GM12878 (cell line): ENCODE measurements at regions not wholly inside any gene's neighbourhood (a gene's known extent, or its start where the extent isn't known, plus 50 kb on each side); places are given as distances from the start of the nearest gene placed in this dataset.

ENCODE experiments used
- ATAC-seq: fragments of 200-7000 bp; cut with Tn5 transposase; 3 replicates; pipeline ENCODE4 v1.9.1; 2020; ENCODE audit warnings: mild to moderate bottlenecking, moderate library complexity
- BruUV-seq: library from RNA; stranded (reverse); fragments of 400-500 nt; replicated peaks from 2 replicates; lab custom pipeline; 2021; lab: Mats Ljungman, UMichigan
- CTCF ChIA-PET: fragments of 300-600 bp; sonication (Branson Sonifier 250); formaldehyde crosslinking; extraction: SDS; loops from one replicate; lab custom pipeline; 2021; ENCODE audit warnings: inconsistent platforms; lab: Yijun Ruan, JAX
- POLR2A ChIA-PET: fragments of 350-600 bp; formaldehyde crosslinking; extraction: SDS; loops from one replicate; lab custom pipeline; 2021; ENCODE audit warnings: inconsistent platforms; lab: Charles Lee
- RAD21 ChIA-PET: fragments of 300-600 bp; sonication (Branson Sonifier 250); formaldehyde crosslinking; loops from one replicate; lab custom pipeline; 2023; ENCODE audit warnings: antibody characterized with exemption; ENCODE audit not compliant: unreplicated experiment; lab: Charles Lee
- SMC1A ChIA-PET: fragments of 300-600 bp; sonication (Branson Sonifier 250); formaldehyde crosslinking; loops from one replicate; lab custom pipeline; 2023; ENCODE audit not compliant: unreplicated experiment, uncharacterized antibody; lab: Charles Lee
- DNase-seq: peaks from one replicate; pipeline ENCODE4 v3.0.0-alpha.2; 2011; ENCODE audit warnings: low read depth, low spot score
- FAIRE-seq: peaks from 3 replicates; lab custom pipeline; 2011; peaks lifted over from hg19 to GRCh38; lab: Jason Lieb, UNC
- H2AFZ ChIP-seq: 2 replicates; pipeline ENCODE4 v1.6.0; 2011; ENCODE audit warnings: low read depth, low read length, control low read depth; ENCODE audit not compliant: control insufficient read depth
- H3K27ac ChIP-seq: 2 replicates; pipeline ENCODE4 v1.5.1; 2011; ENCODE audit warnings: control low read depth; ENCODE audit not compliant: control insufficient read depth, insufficient read depth
- H3K27me3 ChIP-seq, 2 experiments: replicated peaks in 1 of 2; 2 replicates each; pipeline versions ENCODE4 v1.6.0 to v1.6.1; 2011; ENCODE audit warnings: low read length in 1 of 2; ENCODE audit not compliant: control insufficient read depth in 2 of 2, insufficient read depth in 2 of 2
- H3K36me3 ChIP-seq, 2 experiments: 2 replicates each; pipeline ENCODE4 v1.5.1; 2011; ENCODE audit warnings: low read length in 1 of 2; ENCODE audit not compliant: control insufficient read depth in 2 of 2, insufficient read depth in 2 of 2
- H3K4me1 ChIP-seq: 2 replicates; pipeline ENCODE4 v1.6.1; 2011; ENCODE audit warnings: mild to moderate bottlenecking, low read length, moderate library complexity, mixed read lengths; ENCODE audit not compliant: control insufficient read depth, insufficient read depth
- H3K4me2 ChIP-seq: 2 replicates; pipeline ENCODE4 v1.6.0; 2011; ENCODE audit warnings: control low read depth; ENCODE audit not compliant: control insufficient read depth, insufficient read depth
- H3K4me3 ChIP-seq: fragments of 200-600 bp; sonication (generic); 2 replicates; pipeline ENCODE4 v1.5.1; 2016
- H3K79me2 ChIP-seq: 2 replicates; pipeline ENCODE4 v1.6.0; 2011; ENCODE audit warnings: low read length; ENCODE audit not compliant: control insufficient read depth, insufficient read depth
- H3K9ac ChIP-seq: 2 replicates; pipeline ENCODE4 v1.8.0; 2011; ENCODE audit warnings: low read length, control low read depth, mixed read lengths; ENCODE audit not compliant: control insufficient read depth, insufficient read depth
- H3K9me3 ChIP-seq: replicated peaks from 3 replicates; pipeline ENCODE4 v1.5.1; 2011; ENCODE audit warnings: mild to moderate bottlenecking, low read length; ENCODE audit not compliant: control insufficient read depth, insufficient read depth
- H4K20me1 ChIP-seq: 2 replicates; pipeline ENCODE4 v1.6.0; 2011; ENCODE audit not compliant: control insufficient read depth, insufficient read depth
- BCL11A ChIP-seq: IDR thresholded peaks from 2 replicates; pipeline ENCODE4 v1.6.1; 2011; ENCODE audit warnings: low read depth, low read length
- BHLHE40 ChIP-seq, 2 experiments: fragments of 450-650 bp in 1 of 2; IDR thresholded peaks; 2 replicates each; pipeline ENCODE4 v1.6.1; 2011 to 2017; ENCODE audit warnings: low read depth in 2 of 2, borderline replicate concordance in 1 of 2, improper control_type of control experiment in 1 of 2, low read length in 1 of 2, mild to moderate bottlenecking in 1 of 2
- CBX3 ChIP-seq: fragments of 200-600 bp; sonication (generic); IDR thresholded peaks from 2 replicates; pipeline ENCODE4 v1.6.1; 2016; ENCODE audit warnings: low read depth, borderline replicate concordance
- CHD2 ChIP-seq: IDR thresholded peaks from 2 replicates; pipeline ENCODE4 v1.6.1; 2011; ENCODE audit warnings: low read depth, low read length, improper control_type of control experiment, borderline replicate concordance
- EP300 ChIP-seq, 2 experiments: fragments of 150-350 bp in 1 of 2; IDR thresholded peaks; 2 replicates each; pipeline ENCODE4 v1.6.1; 2011 to 2012; ENCODE audit warnings: low read depth in 2 of 2, low read length in 2 of 2, borderline replicate concordance in 1 of 2, improper control_type of control experiment in 1 of 2, inconsistent platforms in 1 of 2; ENCODE audit not compliant: control insufficient read depth in 1 of 2
- MYB ChIP-seq: fragments of 150-350 bp; IDR thresholded peaks from 2 replicates; pipeline ENCODE4 v1.6.1; 2014; ENCODE audit warnings: mild to moderate bottlenecking, low read depth, low read length, borderline replicate concordance
- NBN ChIP-seq: fragments of 450-650 bp; IDR thresholded peaks from 2 replicates; pipeline ENCODE4 v1.6.1; 2016
- POLR2AphosphoS2 ChIP-seq: IDR thresholded peaks from 2 replicates; pipeline ENCODE4 v1.6.1; 2011; ENCODE audit warnings: low read depth, mild to moderate bottlenecking, low read length, improper control_type of control experiment, moderate library complexity
- RAD51 ChIP-seq: fragments of 450-650 bp; IDR thresholded peaks from 2 replicates; pipeline ENCODE4 v1.6.1; 2016; ENCODE audit warnings: moderate library complexity, mild to moderate bottlenecking, inconsistent platforms
- RB1 ChIP-seq: fragments of 450-650 bp; formaldehyde crosslinking; IDR thresholded peaks from 2 replicates; pipeline ENCODE4 v1.6.1; 2017; ENCODE audit warnings: mild to moderate bottlenecking, borderline replicate concordance
- WGBS: methylation state at CpG from one replicate; pipeline ENCODE4 v1.1.6; 2016; ENCODE audit warnings: low lambda C conversion rate; ENCODE audit not compliant: insufficient replicate concordance, insufficient coverage; ENCODE audit errors: missing lambda C conversion rate; 5-methylcytosine and 5-hydroxymethylcytosine counted together
- in situ Hi-C: fragments of 300-500 bp; cut with MboI; formaldehyde crosslinking; loops from 9 replicates; pipeline ENCODE4 v1.14.3; 2018; ENCODE audit warnings: mixed read lengths
- intact Hi-C: fragments of 100-400 bp; cut with micrococcal nuclease; formaldehyde crosslinking; loops from one replicate; pipeline ENCODE4 v1.14.2; 2022; ENCODE audit not compliant: unreplicated experiment
- TF ChIP-seq, protein P1 (sequence below): IDR thresholded peaks from 2 replicates; pipeline ENCODE4 v1.6.1; 2011; ENCODE audit warnings: low read depth, mild to moderate bottlenecking, low read length, moderate library complexity, borderline replicate concordance; ENCODE audit errors: extremely low read depth

DNA sequence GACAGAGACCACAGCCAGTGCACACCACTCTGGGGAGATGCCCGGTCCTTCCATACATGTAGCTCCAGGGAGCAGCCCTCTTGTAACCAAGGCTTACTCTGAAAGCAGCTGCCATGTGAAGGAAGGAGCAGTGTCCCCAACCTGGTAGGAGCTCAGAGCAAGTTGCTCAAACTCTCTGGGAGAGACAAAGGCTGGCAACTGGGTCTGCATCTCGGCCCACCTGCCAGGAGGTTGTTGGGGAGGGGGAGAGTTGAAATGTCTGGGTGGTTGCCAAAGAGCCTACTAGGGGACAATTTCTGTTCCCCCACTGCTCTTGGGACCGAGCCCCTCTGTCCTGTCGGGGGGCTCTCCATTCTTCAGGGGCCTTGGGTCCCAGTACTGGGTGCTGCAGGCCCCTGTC lies 309.9 kb downstream of the TLE3 start (continued):
- TF ChIP-seq RB1 = no peak
- TF ChIP-seq MYB = no peak
- TF ChIP-seq, protein P1, sequence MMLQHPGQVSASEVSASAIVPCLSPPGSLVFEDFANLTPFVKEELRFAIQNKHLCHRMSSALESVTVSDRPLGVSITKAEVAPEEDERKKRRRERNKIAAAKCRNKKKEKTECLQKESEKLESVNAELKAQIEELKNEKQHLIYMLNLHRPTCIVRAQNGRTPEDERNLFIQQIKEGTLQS = no peak
- TF ChIP-seq NBN = no peak
- no peak for TF ChIP-seq POLR2AphosphoS2
- TF ChIP-seq CBX3 = no peak
- TF ChIP-seq BCL11A = no peak
- no peak for TF ChIP-seq BHLHE40 (IDR thresholded peaks at IDR 0.05; ENCODE audit: borderline replicate concordance in 1 of 2, low read depth in 2 of 2, low read length in 1 of 2)
- no peak for TF ChIP-seq EP300 (IDR thresholded peaks at IDR 0.05; ENCODE audit: borderline replicate concordance in 1 of 2, control insufficient read depth in 1 of 2, low read depth in 2 of 2, low read length in 2 of 2)

DNA sequence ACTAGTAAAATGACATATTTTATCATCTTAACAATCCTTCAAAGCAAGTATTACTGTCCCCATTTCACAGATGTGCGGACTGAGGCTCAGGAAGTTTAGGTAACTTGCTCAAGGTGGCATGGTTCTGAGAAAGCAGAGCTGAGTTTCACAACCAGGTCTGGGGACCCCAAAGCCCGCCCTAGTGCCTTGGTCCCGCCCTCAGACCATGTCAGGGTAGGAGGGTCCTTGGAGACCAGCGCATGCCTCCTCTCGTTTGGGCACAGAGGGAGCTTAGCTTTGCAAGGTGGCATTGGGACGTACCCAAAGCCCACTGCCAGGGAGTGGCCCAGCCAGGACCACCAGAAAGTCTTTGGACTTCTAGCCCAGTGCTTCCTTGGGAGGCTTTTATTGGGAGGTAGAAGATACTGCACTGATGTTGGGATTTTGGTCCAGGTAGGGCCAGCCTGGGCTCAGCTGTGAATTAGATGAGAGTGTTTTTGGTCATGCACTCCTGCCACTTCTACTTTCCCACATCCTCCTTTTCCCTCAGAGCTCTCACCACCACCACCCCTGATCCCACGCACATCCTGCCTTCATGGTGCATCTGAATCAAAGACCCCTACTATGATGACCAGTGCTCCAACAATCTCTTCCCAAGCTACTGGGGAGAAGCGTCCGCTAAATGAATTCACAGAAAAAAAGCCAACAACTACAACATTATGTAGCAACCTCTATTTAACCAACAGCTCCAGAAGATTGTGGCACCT lies 307.9 kb downstream of the TLE3 start:
- ATAC-seq (no peak), DNase-seq (no peak), FAIRE-seq (no peak)
- WGBS = 50% methylated on average over 9 of the region's 9 CpGs
- no peak overlapping the region for H2AFZ ChIP-seq
- no peaks in the 10 kb centered on the region; the same call in 1 of the 2 replicates for H4K20me1 ChIP-seq
- H3K36me3 ChIP-seq = no peaks in the 10 kb centered on the region
- in situ Hi-C loops (no loop called here), intact Hi-C loops (no loop called here)
- H3K27ac ChIP-seq = no peak overlapping the region
- H3K27me3 ChIP-seq = peaks cover 0 to 5% of the 10 kb centered on the region in 2 experiments; a peak in 3 of 4 replicates
- BruUV-seq = no TSS peak
- H3K4me2 ChIP-seq = no peak overlapping the region
- TF ChIP-seq CHD2 = no peak
- TF ChIP-seq RAD51 = no peak
- H3K9me3 ChIP-seq = no peaks in the 10 kb centered on the region; the same call in 2 of the 3 replicates
- ChIA-PET RAD21 (no interaction called here), SMC1A (interaction anchor here (1.4 kb wide), 1 partner anchor 46 kb away, joined by 3 read pairs; no protein-coding TSS in a partner anchor), POLR2A (no interaction called here), CTCF (no interaction called here)
- H3K4me1 ChIP-seq = no peaks in the 10 kb centered on the region
- no peak overlapping the region for H3K9ac ChIP-seq
- no peaks in the 10 kb centered on the region for H3K79me2 ChIP-seq
- H3K4me3 ChIP-seq = no peak overlapping the region
